ENCODE measurements at regions not wholly inside any gene's neighbourhood (a gene's known extent, or its start where the extent isn't known, plus 50 kb on each side); places are given as distances from the start of the nearest gene placed in this dataset.

DNA sequence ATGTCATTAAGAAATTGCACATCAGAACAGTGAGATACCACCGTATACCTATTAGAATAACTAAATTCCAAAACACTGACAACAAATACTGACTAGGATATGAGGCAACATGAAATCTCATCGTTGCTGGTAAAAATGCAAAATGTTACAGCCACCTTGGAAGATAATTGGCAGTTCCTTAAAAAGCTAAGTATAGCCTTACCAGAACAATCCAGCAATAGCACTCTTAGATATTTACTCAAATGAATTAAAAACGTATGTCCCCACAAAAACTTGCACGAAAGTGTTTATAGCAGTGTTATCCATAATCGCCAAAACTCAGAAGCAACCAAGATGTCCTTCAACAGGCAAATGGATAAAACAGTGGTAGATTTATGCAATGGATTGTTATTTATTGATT lies 241.7 kb downstream of the EPHA4 start:
- TF ChIP-seq ZNF571 (tag by site-specific recombination; IDR thresholded peaks at IDR 0.05) (no peak), ZNF549 (tag by site-specific recombination; IDR thresholded peaks at IDR 0.05) (no peak), BCL11A (tag by site-specific recombination; IDR thresholded peaks at IDR 0.05; ENCODE audit: low read depth) (no peak), ZNF175 (tag by site-specific recombination; IDR thresholded peaks at IDR 0.05) (no peak), ZNF423 (tag by site-specific recombination; IDR thresholded peaks at IDR 0.05) (no peak), IKZF3 (tag by site-specific recombination; IDR thresholded peaks at IDR 0.05) (no peak), ZNF501 (tag by site-specific recombination; IDR thresholded peaks at IDR 0.05) (no peak), KLF1 (tag by site-specific recombination; IDR thresholded peaks at IDR 0.05) (no peak), ZNF239 (tag by site-specific recombination; IDR thresholded peaks at IDR 0.05) (no peak), ZNF529 (tag by site-specific recombination; IDR thresholded peaks at IDR 0.05; ENCODE audit: insufficient replicate concordance) (no peak), SCRT1 (tag by site-specific recombination; IDR thresholded peaks at IDR 0.05; ENCODE audit: borderline replicate concordance) (no peak), REPIN1 (tag by site-specific recombination; IDR thresholded peaks at IDR 0.05; ENCODE audit: low read depth) (no peak)
- TF ChIP-seq, protein P1, sequence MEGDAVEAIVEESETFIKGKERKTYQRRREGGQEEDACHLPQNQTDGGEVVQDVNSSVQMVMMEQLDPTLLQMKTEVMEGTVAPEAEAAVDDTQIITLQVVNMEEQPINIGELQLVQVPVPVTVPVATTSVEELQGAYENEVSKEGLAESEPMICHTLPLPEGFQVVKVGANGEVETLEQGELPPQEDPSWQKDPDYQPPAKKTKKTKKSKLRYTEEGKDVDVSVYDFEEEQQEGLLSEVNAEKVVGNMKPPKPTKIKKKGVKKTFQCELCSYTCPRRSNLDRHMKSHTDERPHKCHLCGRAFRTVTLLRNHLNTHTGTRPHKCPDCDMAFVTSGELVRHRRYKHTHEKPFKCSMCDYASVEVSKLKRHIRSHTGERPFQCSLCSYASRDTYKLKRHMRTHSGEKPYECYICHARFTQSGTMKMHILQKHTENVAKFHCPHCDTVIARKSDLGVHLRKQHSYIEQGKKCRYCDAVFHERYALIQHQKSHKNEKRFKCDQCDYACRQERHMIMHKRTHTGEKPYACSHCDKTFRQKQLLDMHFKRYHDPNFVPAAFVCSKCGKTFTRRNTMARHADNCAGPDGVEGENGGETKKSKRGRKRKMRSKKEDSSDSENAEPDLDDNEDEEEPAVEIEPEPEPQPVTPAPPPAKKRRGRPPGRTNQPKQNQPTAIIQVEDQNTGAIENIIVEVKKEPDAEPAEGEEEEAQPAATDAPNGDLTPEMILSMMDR (tag by site-specific recombination; IDR thresholded peaks at IDR 0.05), result no peak
- TF ChIP-seq, protein P2, sequence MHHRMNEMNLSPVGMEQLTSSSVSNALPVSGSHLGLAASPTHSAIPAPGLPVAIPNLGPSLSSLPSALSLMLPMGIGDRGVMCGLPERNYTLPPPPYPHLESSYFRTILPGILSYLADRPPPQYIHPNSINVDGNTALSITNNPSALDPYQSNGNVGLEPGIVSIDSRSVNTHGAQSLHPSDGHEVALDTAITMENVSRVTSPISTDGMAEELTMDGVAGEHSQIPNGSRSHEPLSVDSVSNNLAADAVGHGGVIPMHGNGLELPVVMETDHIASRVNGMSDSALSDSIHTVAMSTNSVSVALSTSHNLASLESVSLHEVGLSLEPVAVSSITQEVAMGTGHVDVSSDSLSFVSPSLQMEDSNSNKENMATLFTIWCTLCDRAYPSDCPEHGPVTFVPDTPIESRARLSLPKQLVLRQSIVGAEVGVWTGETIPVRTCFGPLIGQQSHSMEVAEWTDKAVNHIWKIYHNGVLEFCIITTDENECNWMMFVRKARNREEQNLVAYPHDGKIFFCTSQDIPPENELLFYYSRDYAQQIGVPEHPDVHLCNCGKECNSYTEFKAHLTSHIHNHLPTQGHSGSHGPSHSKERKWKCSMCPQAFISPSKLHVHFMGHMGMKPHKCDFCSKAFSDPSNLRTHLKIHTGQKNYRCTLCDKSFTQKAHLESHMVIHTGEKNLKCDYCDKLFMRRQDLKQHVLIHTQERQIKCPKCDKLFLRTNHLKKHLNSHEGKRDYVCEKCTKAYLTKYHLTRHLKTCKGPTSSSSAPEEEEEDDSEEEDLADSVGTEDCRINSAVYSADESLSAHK (tag by site-specific recombination; IDR thresholded peaks at IDR 0.05), result no peak
